HG03280 (cell line): ENCODE measurements at regions not wholly inside any gene's neighbourhood (a gene's known extent, or its start where the extent isn't known, plus 50 kb on each side); places are given as distances from the start of the nearest gene placed in this dataset.

ENCODE experiments used
- ATAC-seq: cut with Tn5 transposase; IDR thresholded peaks from one replicate; pipeline ENCODE4 v1.9.1; 2021; ENCODE audit warnings: mild to moderate bottlenecking, moderate library complexity; ENCODE audit not compliant: unreplicated experiment

DNA sequence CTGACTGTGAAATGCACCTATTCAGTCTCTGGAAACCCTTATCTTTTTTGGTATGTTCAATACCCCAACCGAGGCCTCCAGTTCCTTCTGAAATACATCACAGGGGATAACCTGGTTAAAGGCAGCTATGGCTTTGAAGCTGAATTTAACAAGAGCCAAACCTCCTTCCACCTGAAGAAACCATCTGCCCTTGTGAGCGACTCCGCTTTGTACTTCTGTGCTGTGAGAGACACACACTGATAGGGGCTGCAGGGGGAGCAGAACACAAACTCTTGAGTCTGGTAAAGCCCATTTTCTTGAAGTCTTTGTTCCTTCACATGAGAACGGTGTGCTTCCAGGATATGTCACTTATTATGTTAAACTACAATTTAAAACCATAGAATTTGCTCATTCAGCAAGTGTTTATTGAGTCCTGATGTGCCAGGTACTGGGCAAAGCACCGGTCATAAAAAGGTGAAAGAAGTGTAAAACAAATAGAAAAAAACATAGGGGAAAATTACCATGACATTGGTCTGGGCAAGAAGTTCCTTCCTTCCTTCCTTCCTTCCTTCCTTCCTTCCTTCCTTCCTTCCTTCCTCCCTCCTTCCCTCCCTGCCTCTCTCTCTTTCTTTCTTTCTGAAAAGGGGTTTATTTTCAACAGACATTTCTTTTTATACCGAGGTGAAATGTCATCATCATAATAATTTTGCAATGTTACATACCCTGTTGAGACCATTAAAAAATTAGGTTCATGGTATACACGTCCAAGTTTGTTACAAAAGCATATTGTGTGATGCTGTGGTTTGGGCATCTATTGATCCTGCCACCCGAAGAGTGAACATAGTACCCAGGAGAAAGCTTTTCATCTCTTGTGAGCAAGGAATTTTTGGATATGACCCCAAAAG, 50.7 kb upstream of the OR4E1 start:
- no peak for ATAC-seq

- ATAC-seq = no peak
Measured at GRCh38 chr14:21723431-21724045, 49.9 kb upstream of the OR4E1 start.
